Transverse colon (tissue), 4 donors: ENCODE measurements at regions not wholly inside any gene's neighbourhood (a gene's known extent, or its start where the extent isn't known, plus 50 kb on each side); places are given as distances from the start of the nearest gene placed in this dataset.

Source experiments
- EP300 ChIP-seq: sonication (generic); formaldehyde crosslinking; IDR thresholded peaks from one replicate; pipeline ENCODE4 v1.6.1; 2017; ENCODE audit warnings: antibody characterized with exemption, low read depth
- POLR2AphosphoS5 ChIP-seq, 3 donors: sonication (generic); formaldehyde crosslinking; IDR thresholded peaks; one replicate each; pipeline ENCODE4 v1.6.1; 2016; ENCODE audit warnings: antibody characterized with exemption in 3 of 3
- TF ChIP-seq, protein P1 (sequence below), 5 experiments: fragments of 200-600 bp in 3 of 5; fragments of 450-650 bp in 2 of 5; sonication (generic) in 3 of 5; IDR thresholded peaks; 1 replicate in 2 of 5; 2 replicates in 3 of 5; pipeline ENCODE4 v1.5.1; 2016 to 2017; ENCODE audit warnings: antibody characterized with exemption in 5 of 5, inconsistent platforms in 3 of 5, mild to moderate bottlenecking in 2 of 5, moderate library complexity in 1 of 5

DNA sequence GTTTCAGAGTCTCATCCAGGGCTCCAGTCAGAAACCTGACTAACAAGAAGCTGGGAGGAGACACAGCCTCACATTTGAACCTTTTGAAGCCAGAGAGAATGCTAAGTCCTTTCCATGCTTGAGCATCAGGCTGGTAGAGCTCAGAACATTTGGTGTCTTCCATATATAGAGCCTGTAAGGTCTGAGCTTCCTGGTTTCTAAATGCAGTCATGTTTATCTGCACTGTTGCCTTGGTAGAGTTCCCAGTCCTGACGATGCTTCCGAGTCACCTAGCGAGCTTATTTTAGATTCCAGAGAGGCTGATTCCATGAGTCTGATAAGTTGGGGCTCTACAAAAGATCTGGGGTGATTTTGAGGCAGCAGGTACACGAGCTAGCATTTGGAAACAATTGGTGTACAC lies 68.4 kb upstream of the SORL1 start:
- TF ChIP-seq POLR2AphosphoS5 (IDR thresholded peaks at IDR 0.05) (no peak), EP300 (no peak)
- TF ChIP-seq, protein P1, sequence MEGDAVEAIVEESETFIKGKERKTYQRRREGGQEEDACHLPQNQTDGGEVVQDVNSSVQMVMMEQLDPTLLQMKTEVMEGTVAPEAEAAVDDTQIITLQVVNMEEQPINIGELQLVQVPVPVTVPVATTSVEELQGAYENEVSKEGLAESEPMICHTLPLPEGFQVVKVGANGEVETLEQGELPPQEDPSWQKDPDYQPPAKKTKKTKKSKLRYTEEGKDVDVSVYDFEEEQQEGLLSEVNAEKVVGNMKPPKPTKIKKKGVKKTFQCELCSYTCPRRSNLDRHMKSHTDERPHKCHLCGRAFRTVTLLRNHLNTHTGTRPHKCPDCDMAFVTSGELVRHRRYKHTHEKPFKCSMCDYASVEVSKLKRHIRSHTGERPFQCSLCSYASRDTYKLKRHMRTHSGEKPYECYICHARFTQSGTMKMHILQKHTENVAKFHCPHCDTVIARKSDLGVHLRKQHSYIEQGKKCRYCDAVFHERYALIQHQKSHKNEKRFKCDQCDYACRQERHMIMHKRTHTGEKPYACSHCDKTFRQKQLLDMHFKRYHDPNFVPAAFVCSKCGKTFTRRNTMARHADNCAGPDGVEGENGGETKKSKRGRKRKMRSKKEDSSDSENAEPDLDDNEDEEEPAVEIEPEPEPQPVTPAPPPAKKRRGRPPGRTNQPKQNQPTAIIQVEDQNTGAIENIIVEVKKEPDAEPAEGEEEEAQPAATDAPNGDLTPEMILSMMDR (IDR thresholded peaks at IDR 0.05): no peak
